ENCODE measurements at regions not wholly inside any gene's neighbourhood (a gene's known extent, or its start where the extent isn't known, plus 50 kb on each side); places are given as distances from the start of the nearest gene placed in this dataset.

- TF ChIP-seq CTCF (IDR thresholded peaks at IDR 0.05) (no peak), POLR2A (IDR thresholded peaks at IDR 0.05) (no peak)
Measured at GRCh38 chr22:44438481-44439131, 59.4 kb downstream of the RTL6 start.

GRCh38 chr22:44438056-44438455 lies 60.0 kb downstream of the RTL6 start:
- no peaks in the 10 kb centered on the region for H3K9me3 ChIP-seq
- no peak for TF ChIP-seq POLR2A (IDR thresholded peaks at IDR 0.05)
- TF ChIP-seq CTCF (IDR thresholded peaks at IDR 0.05) = no peak
- H3K36me3 ChIP-seq = no peaks in the 10 kb centered on the region
- no peaks in the 10 kb centered on the region for H3K27me3 ChIP-seq
- H3K4me3 ChIP-seq = no peak overlapping the region
- no peak overlapping the region for H3K27ac ChIP-seq
- intact Hi-C loops (cut with DNase I; ENCODE audit: low total_unique reads) = no loop called here
- H3K4me1 ChIP-seq = no peaks in the 10 kb centered on the region
- no peak for DNase-seq

More at GRCh38 chr22:44438481-44439131, 59.4 kb downstream of the RTL6 start:
- Histone ChIP-seq H3K36me3 (no peaks in the 10 kb centered on the region), H3K9me3 (no peaks in the 10 kb centered on the region), H3K27ac (no peak overlapping the region), H3K4me1 (no peaks in the 10 kb centered on the region), H3K27me3 (no peaks in the 10 kb centered on the region), H3K4me3 (no peak overlapping the region)
- intact Hi-C loops (cut with DNase I; ENCODE audit: low total_unique reads) = no loop called here
- DNase-seq = no peak

GRCh38 chr22:44437216-44438055 lies 60.6 kb downstream of the RTL6 start:
- no peak for DNase-seq
- no peaks in the 10 kb centered on the region for H3K36me3 ChIP-seq
- TF ChIP-seq POLR2A (IDR thresholded peaks at IDR 0.05) (no peak), CTCF (IDR thresholded peaks at IDR 0.05) (no peak)
- H3K4me1 ChIP-seq = no peaks in the 10 kb centered on the region
- no peaks in the 10 kb centered on the region for H3K9me3 ChIP-seq
- no peaks in the 10 kb centered on the region for H3K27me3 ChIP-seq
- H3K4me3 ChIP-seq = no peak overlapping the region
- intact Hi-C loops (cut with DNase I; ENCODE audit: low total_unique reads) = no loop called here
- H3K27ac ChIP-seq = no peak overlapping the region

DNA sequence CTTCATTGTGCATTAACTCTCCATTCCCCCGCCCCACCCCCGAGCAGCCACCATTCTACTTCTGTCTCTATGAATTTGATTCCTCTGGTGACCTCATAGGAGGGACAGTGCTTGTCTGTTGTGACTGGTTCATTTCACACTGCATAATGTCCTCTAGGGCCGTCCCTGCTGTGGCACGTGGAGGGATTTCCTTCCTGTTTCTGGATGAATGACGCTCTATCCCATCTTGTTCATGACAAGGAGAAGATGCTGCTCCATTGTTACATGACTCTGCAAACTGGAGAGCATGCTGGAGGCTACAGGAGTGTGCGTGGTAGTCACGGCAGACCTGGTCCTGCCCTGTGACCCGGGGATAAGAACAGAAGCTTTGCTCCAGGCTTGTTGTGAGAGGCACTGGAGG lies 61.3 kb downstream of the RTL6 start:
- no peaks in the 10 kb centered on the region for H3K4me1 ChIP-seq
- no peaks in the 10 kb centered on the region for H3K36me3 ChIP-seq
- TF ChIP-seq POLR2A (IDR thresholded peaks at IDR 0.05) (no peak), CTCF (IDR thresholded peaks at IDR 0.05) (no peak)
- DNase-seq = no peak
- no peak overlapping the region for H3K27ac ChIP-seq
- intact Hi-C loops (cut with DNase I; ENCODE audit: low total_unique reads) = no loop called here
- H3K9me3 ChIP-seq = no peaks in the 10 kb centered on the region
- H3K27me3 ChIP-seq = no peaks in the 10 kb centered on the region
- H3K4me3 ChIP-seq = no peak overlapping the region

DNA sequence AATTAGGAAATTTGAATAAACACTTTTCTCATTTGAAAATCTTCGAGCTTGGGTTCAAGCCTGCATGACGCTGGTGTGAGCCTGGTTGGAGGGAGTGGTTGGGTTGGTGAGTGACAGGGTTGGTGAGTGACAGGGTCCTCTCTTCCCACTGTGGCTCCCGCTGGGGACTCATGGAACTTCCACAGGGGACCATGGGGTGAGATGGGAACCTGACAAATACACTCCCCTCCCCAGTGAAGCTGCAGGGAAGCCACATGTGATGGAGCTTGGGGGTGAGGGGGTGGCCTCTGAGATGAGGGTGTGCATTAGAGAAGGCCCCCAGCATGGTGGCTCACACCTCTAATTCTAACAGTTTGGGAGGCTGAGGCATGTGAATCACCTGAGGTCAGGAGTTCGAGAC lies 66.8 kb downstream of the RTL6 start:
- TF ChIP-seq CTCF (IDR thresholded peaks at IDR 0.05) (no peak), POLR2A (IDR thresholded peaks at IDR 0.05) (no peak)
- no peaks in the 10 kb centered on the region for H3K36me3 ChIP-seq
- no peaks in the 10 kb centered on the region for H3K4me1 ChIP-seq
- no peak overlapping the region for H3K4me3 ChIP-seq
- DNase-seq = no peak
- H3K27me3 ChIP-seq = no peaks in the 10 kb centered on the region
- no peak overlapping the region for H3K27ac ChIP-seq
- no peaks in the 10 kb centered on the region for H3K9me3 ChIP-seq
- intact Hi-C loops (cut with DNase I; ENCODE audit: low total_unique reads) = no loop called here

Data from uterus (tissue), 3 donors.